GM04503 (cell line): ENCODE measurements at regions not wholly inside any gene's neighbourhood (a gene's known extent, or its start where the extent isn't known, plus 50 kb on each side); places are given as distances from the start of the nearest gene placed in this dataset.

Source experiments
- DNase-seq: peaks from one replicate; pipeline ENCODE4 v3.0.0-alpha.2; 2012; ENCODE audit warnings: low read depth

GRCh38 chr12:90257927-90258624 lies 549.4 kb upstream of the ATP2B1 start:
- DNase-seq: no peak

GRCh38 chr12:90254796-90255195 lies 546.2 kb upstream of the ATP2B1 start:
- DNase-seq: no peak

- DNase-seq: peak; percentile 72
Observed at GRCh38 chr12:90253674-90254181, 545.1 kb upstream of the ATP2B1 start.

GRCh38 chr12:90253136-90253535 lies 544.5 kb upstream of the ATP2B1 start:
- DNase-seq: no peak

GRCh38 chr12:90250766-90251165 lies 542.1 kb upstream of the ATP2B1 start:
- DNase-seq: no peak

- DNase-seq: no peak
Observed at GRCh38 chr12:90250042-90250441, 541.4 kb upstream of the ATP2B1 start.

- no peak for DNase-seq
Observed at GRCh38 chr12:90246688-90247087, 538.0 kb upstream of the ATP2B1 start.

GRCh38 chr12:90245391-90245790 lies 536.8 kb upstream of the ATP2B1 start:
- DNase-seq: no peak

GRCh38 chr12:90244232-90244631 lies 535.6 kb upstream of the ATP2B1 start:
- no peak for DNase-seq

- DNase-seq: no peak
Observed at GRCh38 chr12:90243211-90243610, 534.6 kb upstream of the ATP2B1 start.

GRCh38 chr12:90239732-90240260 lies 531.2 kb upstream of the ATP2B1 start:
- DNase-seq: no peak

GRCh38 chr12:90238663-90239271 lies 530.1 kb upstream of the ATP2B1 start:
- DNase-seq: no peak

- DNase-seq: no peak
Observed at GRCh38 chr12:90237841-90238240, 529.2 kb upstream of the ATP2B1 start.

- no peak for DNase-seq
Observed at GRCh38 chr12:90235642-90236041, 527.0 kb upstream of the ATP2B1 start.

GRCh38 chr12:90234472-90234871 lies 525.8 kb upstream of the ATP2B1 start:
- no peak for DNase-seq

- DNase-seq: no peak
Observed at GRCh38 chr12:90233168-90234100, 524.8 kb upstream of the ATP2B1 start.

GRCh38 chr12:90229407-90230170 lies 521.0 kb upstream of the ATP2B1 start:
- no peak for DNase-seq

GRCh38 chr12:90226211-90226610 lies 517.6 kb upstream of the ATP2B1 start:
- DNase-seq: no peak

GRCh38 chr12:90216815-90217214 lies 508.2 kb upstream of the ATP2B1 start:
- no peak for DNase-seq

- DNase-seq: no peak
Observed at GRCh38 chr12:90216020-90216552, 507.4 kb upstream of the ATP2B1 start.

GRCh38 chr12:90211017-90211416 lies 502.4 kb upstream of the ATP2B1 start:
- DNase-seq: peak; percentile 64
